Heart left ventricle (tissue), 16 donors: ENCODE measurements at regions not wholly inside any gene's neighbourhood (a gene's known extent, or its start where the extent isn't known, plus 50 kb on each side); places are given as distances from the start of the nearest gene placed in this dataset.
"Not testable (repeated sequence)": the region's sequence is repeated elsewhere in the genome, so short reads cannot be mapped to it uniquely, and the experiment has no call there.

Experiments
- ATAC-seq, 4 donors: fragments of 200-7000 bp; cut with Tn5 transposase; one replicate each; pipeline ENCODE4 v1.9.1; 2020 to 2022; ENCODE audit warnings: moderate library complexity in 4 of 4, mild to moderate bottlenecking in 3 of 4, moderate number of reproducible peaks in 1 of 4
- DNase-seq, 5 donors: peaks; one replicate each; pipeline ENCODE4 v3.0.0-alpha.2; 2020
- H3K27ac ChIP-seq, 12 donors: fragments of 200-600 bp; sonication (generic) in 4 of 12; one replicate each; pipeline versions ENCODE4 v1.5.0 to v1.8.0; 2016 to 2022; ENCODE audit warnings: mild to moderate bottlenecking in 2 of 12
- H3K27me3 ChIP-seq, 9 donors: fragments of 200-600 bp; sonication (generic) in 2 of 9; one replicate each; pipeline versions ENCODE4 v1.5.1 to v1.8.0; 2016 to 2022; ENCODE audit warnings: mild to moderate bottlenecking in 3 of 9
- H3K36me3 ChIP-seq, 9 donors: fragments of 200-600 bp; sonication (generic) in 2 of 9; one replicate each; pipeline versions ENCODE4 v1.5.0 to v1.8.0; 2018 to 2022; ENCODE audit warnings: mild to moderate bottlenecking in 2 of 9
- H3K4me1 ChIP-seq, 12 donors: fragments of 200-600 bp; sonication (generic) in 4 of 12; one replicate each; pipeline versions ENCODE4 v1.5.0 to v1.8.0; 2016 to 2022; ENCODE audit warnings: mild to moderate bottlenecking in 3 of 12
- H3K4me3 ChIP-seq, 12 donors: fragments of 200-600 bp; sonication (generic) in 4 of 12; one replicate each; pipeline versions ENCODE4 v1.5.0 to v1.8.0; 2017 to 2022; ENCODE audit warnings: mild to moderate bottlenecking in 9 of 12, moderate library complexity in 4 of 12
- H3K9me3 ChIP-seq, 12 donors: fragments of 200-600 bp; sonication (generic) in 4 of 12; one replicate each; pipeline versions ENCODE4 v1.5.0 to v1.8.0; 2016 to 2022; ENCODE audit warnings: mild to moderate bottlenecking in 1 of 12
- POLR2A ChIP-seq, 2 donors: fragments of 450-650 bp; IDR thresholded peaks; one replicate each; pipeline ENCODE4 v1.6.1; 2017; ENCODE audit warnings: antibody characterized with exemption in 2 of 2, mild to moderate bottlenecking in 2 of 2, moderate library complexity in 2 of 2
- WGBS, 4 donors: extraction: QIAGEN DNeasy Blood & Tissue Kit in 2 of 4; methylation state at CpG; one replicate each; pipeline versions ENCODE4 v1.1.5 to v1.1.7; 2013 to 2018; 5-methylcytosine and 5-hydroxymethylcytosine counted together
- intact Hi-C, 10 donors: fragments of 100-400 bp; cut with DNase I; formaldehyde crosslinking; loops; one replicate each; pipeline versions ENCODE4 v1.11.1 to v1.14.2; 2022
- TF ChIP-seq, protein P1 (sequence below), 12 donors: fragments of 200-600 bp; sonication (generic) in 4 of 12; IDR thresholded peaks; one replicate each; pipeline versions ENCODE4 v1.5.0 to v1.8.0; 2018 to 2022; ENCODE audit warnings: antibody characterized with exemption in 12 of 12, mild to moderate bottlenecking in 5 of 12
- donor health status: ischemic (EF 13 %, LVEDD 7.1; RV severe dilation, severe dysfunction).
- donor health status: healthy with polysubstance abuse.
- donor health status: DM: no; HTN: yes; CAD: no.
- donor health status: DM: no; HTN: no; CAD: no.
- donor health status: ischemic (EF 25% LVEDD 6.9; RV normal size, moderate dysfunction).
- donor health status: ischemic (EF 25% LVEDD 5.7; RV mildly dilated, moderate dysfunction).
- donor health status: healthy.
- donor health status: DM: yes; HTN: yes; CAD: no.
- donor health status: ischemic (EF 35%, LVEDD 5.7; RV mildly dilated, moderate dysfunction).
- donor health status: nonischemic (EF 11% LVEDD 7.7; RV severe dilation, severe dysfunction).
- donor health status: DM: yes; HTN: yes; CAD: no.
- donor health status: PGD.
- donor health status: ischemic (EF 29% LVEDD 5.4; RV normal size, mild dysfunction).
- donor health status: nonischemic (EF 23%, LVEDD 6.1; RV moderate dilation, normal function).

DNA sequence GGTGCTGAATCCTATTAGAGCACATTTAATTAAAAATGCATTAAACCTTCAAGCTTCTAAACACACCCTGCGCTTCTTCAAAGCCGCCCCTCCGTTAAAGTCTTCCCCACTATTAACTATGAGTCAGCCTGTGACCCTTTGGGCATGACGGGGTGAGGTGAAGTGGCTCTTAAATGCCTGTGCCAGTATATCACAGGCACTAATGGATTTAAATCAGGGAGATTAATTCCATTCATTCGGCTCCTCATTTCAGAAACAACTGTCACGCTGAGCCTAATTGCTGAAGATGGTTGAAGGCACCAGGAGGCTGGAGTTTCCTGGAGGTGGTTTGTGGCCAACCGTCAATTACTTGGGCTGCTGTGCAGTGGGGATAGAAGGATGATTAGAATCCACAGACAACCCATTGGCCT lies 192.6 kb upstream of the MSX2 start:
- ATAC-seq (no peak), DNase-seq (no peak)
- no peaks in the 10 kb centered on the region for H3K9me3 ChIP-seq
- peaks cover 0 to 30% (median 2%) of the 10 kb centered on the region in 12 donors for H3K4me1 ChIP-seq
- intact Hi-C loops: no loop called here
- no peaks in the 10 kb centered on the region for H3K36me3 ChIP-seq
- TF ChIP-seq, protein P1, sequence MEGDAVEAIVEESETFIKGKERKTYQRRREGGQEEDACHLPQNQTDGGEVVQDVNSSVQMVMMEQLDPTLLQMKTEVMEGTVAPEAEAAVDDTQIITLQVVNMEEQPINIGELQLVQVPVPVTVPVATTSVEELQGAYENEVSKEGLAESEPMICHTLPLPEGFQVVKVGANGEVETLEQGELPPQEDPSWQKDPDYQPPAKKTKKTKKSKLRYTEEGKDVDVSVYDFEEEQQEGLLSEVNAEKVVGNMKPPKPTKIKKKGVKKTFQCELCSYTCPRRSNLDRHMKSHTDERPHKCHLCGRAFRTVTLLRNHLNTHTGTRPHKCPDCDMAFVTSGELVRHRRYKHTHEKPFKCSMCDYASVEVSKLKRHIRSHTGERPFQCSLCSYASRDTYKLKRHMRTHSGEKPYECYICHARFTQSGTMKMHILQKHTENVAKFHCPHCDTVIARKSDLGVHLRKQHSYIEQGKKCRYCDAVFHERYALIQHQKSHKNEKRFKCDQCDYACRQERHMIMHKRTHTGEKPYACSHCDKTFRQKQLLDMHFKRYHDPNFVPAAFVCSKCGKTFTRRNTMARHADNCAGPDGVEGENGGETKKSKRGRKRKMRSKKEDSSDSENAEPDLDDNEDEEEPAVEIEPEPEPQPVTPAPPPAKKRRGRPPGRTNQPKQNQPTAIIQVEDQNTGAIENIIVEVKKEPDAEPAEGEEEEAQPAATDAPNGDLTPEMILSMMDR (IDR thresholded peaks at IDR 0.05): no peak
- no peak for TF ChIP-seq POLR2A (IDR thresholded peaks at IDR 0.05)
- no peak overlapping the region for H3K4me3 ChIP-seq
- 66 to 74% (median 70%) methylated on average over 7 of the region's 7 CpGs for WGBS, 4 donors
- H3K27me3 ChIP-seq: peaks cover 0 to 19% (median 3%) of the 10 kb centered on the region in 9 donors
- H3K27ac ChIP-seq: no peak overlapping the region

DNA sequence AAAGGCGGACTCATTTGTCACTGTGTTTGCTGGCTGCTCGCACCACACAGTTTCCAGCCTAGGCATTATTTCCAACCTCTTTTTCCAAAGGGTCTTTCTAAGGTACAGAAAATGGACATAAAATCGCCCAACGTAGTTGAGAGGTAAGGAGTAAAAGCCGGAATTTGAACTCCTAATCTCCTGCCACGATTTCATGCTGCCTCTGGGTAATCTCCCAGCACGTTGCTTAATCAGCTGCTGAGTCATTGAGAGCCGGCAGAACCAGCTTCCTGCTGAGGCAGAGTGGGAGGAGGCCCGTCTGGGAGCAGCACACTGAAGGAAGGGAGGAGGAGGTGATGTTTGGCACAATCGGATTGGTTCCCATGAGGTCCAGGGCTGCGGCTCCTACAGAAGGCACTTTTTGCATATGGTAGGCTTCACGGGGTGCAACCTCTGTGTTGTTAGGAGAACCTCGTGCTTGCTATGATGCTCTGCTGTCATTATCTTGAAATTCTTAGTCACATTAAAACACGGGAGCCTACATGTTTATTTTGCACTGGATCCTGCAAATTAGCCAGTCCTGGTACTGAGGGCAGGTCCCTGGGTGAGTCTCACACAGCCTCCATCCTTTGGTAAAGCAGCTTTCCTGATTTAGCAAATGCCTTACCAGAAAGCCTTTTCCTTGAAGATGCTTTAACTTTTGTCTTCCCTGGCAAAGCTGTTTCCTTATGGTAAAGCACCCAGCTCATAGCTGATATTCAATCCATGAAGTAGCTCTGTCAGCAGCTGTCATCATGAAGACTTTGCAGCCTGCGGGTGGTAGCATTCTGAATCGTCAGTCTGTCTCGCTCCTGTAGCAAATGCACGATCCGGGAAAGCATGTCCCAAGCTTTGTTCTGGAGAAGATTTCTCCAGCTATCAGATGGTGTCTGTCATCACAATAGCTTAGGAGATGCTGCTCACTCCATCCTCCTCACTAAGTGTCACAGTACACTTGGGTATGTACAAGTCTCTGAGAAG lies 191.6 kb upstream of the MSX2 start:
- DNase-seq: peak; percentile 29 to 81 (median 68)
- Histone ChIP-seq H3K27ac (no peak overlapping the region), H3K4me3 (no peak overlapping the region), H3K4me1 (peaks cover 0 to 30% (median 2%) of the 10 kb centered on the region in 12 donors), H3K27me3 (peaks cover 0 to 16% (median 0%) of the 10 kb centered on the region in 9 donors), H3K36me3 (no peaks in the 10 kb centered on the region), H3K9me3 (no peaks in the 10 kb centered on the region)
- intact Hi-C loops: no loop called here
- WGBS, 4 donors: 12 to 22% (median 14%) methylated on average over 18 to 19 of the region's 19 CpGs
- TF ChIP-seq, protein P1 (IDR thresholded peaks at IDR 0.05): no peak
- no peak for TF ChIP-seq POLR2A (IDR thresholded peaks at IDR 0.05)
- peak; percentile 26 to 98 (median 85) for ATAC-seq

DNA sequence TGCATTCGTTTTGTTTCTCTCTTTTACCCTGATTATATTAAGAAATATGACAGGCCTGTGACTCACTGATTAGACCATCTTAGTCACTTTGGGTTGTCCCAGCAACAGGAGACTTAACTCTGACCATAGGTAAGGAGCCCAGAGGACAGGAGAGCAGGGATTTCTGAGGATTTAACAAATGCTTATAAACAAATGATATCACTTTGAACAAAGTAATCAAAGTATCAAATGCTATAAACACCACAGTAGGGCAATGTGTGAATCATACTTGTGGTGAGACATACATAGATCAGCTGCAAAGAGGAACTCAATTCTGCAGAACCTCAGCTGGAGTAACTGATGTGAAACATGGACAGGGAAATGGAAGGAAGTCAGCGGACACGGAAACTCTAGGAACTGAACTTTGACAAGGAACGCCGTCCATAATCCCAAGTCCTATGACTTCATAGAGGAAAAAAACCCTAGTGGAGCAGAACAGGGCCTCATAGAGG lies 190.6 kb upstream of the MSX2 start:
- no peak overlapping the region for H3K4me3 ChIP-seq
- H3K36me3 ChIP-seq: no peaks in the 10 kb centered on the region
- H3K27ac ChIP-seq: no peak overlapping the region
- TF ChIP-seq, protein P1 (IDR thresholded peaks at IDR 0.05): no peak
- TF ChIP-seq POLR2A (IDR thresholded peaks at IDR 0.05): no peak
- ATAC-seq (peak in 1 of 4 donors; percentile 51), DNase-seq (no peak)
- WGBS, 4 donors: 53 to 58% (median 57%) methylated on average over 5 of the region's 5 CpGs
- H3K9me3 ChIP-seq: peaks cover 0 to 10% (median 0%) of the 10 kb centered on the region in 12 donors
- peaks cover 0 to 11% (median 0%) of the 10 kb centered on the region in 9 donors for H3K27me3 ChIP-seq
- peaks cover 0 to 30% (median 2%) of the 10 kb centered on the region in 12 donors for H3K4me1 ChIP-seq
- intact Hi-C loops: no loop called here

DNA sequence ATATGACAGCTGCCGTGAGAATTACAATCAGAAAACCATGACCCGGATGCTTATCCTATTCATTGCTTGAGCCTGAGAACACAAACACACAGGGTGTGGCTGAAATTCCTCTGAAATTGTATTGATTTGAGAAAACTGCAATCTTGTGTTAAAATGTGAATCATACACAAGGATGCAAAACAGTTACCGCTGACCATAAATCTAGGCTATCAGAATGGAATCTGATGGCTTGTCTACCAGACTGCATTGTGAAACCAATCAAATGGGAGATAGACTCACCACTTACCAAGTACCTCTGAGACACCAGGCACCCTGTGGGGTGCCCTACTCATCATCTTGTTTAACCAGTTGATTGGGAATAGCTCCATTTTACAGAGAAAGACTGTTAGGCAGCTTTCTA lies 188.7 kb upstream of the MSX2 start:
- intact Hi-C loops: no loop called here
- ATAC-seq (no peak), DNase-seq (no peak)
- Histone ChIP-seq H3K36me3 (no peaks in the 10 kb centered on the region), H3K27ac (no peak overlapping the region), H3K9me3 (peaks cover 0 to 16% (median 0%) of the 10 kb centered on the region in 12 donors), H3K4me1 (peaks cover 0 to 30% (median 2%) of the 10 kb centered on the region in 12 donors), H3K27me3 (peaks cover 0 to 11% (median 0%) of the 10 kb centered on the region in 9 donors), H3K4me3 (no peak overlapping the region)
- no peak for TF ChIP-seq POLR2A (IDR thresholded peaks at IDR 0.05)
- TF ChIP-seq, protein P1 (IDR thresholded peaks at IDR 0.05): no peak
- 85 to 88% (median 87%) methylated on average over 3 of the region's 3 CpGs for WGBS, 4 donors

DNA sequence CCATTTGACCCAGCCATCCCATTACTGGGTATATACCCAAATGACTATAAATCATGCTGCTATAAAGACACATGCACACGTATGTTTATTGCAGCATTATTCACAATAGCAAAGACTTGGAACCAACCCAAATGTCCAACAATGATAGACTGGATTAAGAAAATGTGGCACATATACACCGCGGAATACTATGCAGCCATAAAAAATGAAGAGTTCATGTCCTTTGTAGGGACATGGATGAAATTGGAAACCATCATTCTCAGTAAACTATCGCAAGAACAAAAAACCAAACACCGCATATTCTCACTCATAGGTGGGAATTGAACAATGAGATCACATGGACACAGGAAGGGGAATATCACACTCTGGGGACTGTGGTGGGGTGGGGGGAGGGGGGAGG lies 184.6 kb upstream of the MSX2 start:
- intact Hi-C loops, H3K4me3 ChIP-seq: not testable (repeated sequence)

More for the DNA sequence above, 184.6 kb upstream of the MSX2 start:
- H3K9me3 ChIP-seq: peaks cover 0 to 16% (median 0%) of the 10 kb centered on the region in 12 donors
- WGBS, 4 donors: 73 to 100% (median 100%) methylated on average over 2 to 3 of the region's 5 CpGs
- not testable (repeated sequence) for ATAC-seq, H3K27me3 ChIP-seq, H3K4me1 ChIP-seq, DNase-seq, H3K27ac ChIP-seq, H3K36me3 ChIP-seq
